ENCODE measurements at regions not wholly inside any gene's neighbourhood (a gene's known extent, or its start where the extent isn't known, plus 50 kb on each side); places are given as distances from the start of the nearest gene placed in this dataset.

DNA sequence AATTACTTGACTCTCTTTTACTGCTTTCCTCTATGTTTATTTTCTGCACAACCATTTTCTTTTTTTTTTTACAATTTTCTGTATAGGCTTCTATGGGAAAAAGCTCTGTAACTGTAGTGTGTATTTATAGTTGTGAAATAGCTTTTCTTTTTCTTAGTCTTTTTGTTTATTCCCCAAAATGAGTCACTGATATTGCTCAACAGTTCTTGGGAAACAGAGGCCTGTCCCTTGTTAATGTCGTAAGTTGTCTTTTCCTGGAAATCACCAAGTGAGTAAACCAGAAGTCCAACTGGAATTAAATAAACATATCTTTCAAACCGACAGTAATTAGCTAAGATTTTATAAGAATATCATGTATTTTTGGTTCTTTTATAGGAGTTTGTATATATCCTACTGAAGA lies 325.1 kb upstream of the PRR16 start (continued):
- TF ChIP-seq, protein P1, sequence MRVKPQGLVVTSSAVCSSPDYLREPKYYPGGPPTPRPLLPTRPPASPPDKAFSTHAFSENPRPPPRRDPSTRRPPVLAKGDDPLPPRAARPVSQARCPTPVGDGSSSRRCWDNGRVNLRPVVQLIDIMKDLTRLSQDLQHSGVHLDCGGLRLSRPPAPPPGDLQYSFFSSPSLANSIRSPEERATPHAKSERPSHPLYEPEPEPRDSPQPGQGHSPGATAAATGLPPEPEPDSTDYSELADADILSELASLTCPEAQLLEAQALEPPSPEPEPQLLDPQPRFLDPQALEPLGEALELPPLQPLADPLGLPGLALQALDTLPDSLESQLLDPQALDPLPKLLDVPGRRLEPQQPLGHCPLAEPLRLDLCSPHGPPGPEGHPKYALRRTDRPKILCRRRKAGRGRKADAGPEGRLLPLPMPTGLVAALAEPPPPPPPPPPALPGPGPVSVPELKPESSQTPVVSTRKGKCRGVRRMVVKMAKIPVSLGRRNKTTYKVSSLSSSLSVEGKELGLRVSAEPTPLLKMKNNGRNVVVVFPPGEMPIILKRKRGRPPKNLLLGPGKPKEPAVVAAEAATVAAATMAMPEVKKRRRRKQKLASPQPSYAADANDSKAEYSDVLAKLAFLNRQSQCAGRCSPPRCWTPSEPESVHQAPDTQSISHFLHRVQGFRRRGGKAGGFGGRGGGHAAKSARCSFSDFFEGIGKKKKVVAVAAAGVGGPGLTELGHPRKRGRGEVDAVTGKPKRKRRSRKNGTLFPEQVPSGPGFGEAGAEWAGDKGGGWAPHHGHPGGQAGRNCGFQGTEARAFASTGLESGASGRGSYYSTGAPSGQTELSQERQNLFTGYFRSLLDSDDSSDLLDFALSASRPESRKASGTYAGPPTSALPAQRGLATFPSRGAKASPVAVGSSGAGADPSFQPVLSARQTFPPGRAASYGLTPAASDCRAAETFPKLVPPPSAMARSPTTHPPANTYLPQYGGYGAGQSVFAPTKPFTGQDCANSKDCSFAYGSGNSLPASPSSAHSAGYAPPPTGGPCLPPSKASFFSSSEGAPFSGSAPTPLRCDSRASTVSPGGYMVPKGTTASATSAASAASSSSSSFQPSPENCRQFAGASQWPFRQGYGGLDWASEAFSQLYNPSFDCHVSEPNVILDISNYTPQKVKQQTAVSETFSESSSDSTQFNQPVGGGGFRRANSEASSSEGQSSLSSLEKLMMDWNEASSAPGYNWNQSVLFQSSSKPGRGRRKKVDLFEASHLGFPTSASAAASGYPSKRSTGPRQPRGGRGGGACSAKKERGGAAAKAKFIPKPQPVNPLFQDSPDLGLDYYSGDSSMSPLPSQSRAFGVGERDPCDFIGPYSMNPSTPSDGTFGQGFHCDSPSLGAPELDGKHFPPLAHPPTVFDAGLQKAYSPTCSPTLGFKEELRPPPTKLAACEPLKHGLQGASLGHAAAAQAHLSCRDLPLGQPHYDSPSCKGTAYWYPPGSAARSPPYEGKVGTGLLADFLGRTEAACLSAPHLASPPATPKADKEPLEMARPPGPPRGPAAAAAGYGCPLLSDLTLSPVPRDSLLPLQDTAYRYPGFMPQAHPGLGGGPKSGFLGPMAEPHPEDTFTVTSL (CRISPR knock-in tag; IDR thresholded peaks at IDR 0.05; ENCODE audit: borderline replicate concordance): peak; percentile 88; the same call in 1 of the 2 replicates
- TF ChIP-seq, protein P2, sequence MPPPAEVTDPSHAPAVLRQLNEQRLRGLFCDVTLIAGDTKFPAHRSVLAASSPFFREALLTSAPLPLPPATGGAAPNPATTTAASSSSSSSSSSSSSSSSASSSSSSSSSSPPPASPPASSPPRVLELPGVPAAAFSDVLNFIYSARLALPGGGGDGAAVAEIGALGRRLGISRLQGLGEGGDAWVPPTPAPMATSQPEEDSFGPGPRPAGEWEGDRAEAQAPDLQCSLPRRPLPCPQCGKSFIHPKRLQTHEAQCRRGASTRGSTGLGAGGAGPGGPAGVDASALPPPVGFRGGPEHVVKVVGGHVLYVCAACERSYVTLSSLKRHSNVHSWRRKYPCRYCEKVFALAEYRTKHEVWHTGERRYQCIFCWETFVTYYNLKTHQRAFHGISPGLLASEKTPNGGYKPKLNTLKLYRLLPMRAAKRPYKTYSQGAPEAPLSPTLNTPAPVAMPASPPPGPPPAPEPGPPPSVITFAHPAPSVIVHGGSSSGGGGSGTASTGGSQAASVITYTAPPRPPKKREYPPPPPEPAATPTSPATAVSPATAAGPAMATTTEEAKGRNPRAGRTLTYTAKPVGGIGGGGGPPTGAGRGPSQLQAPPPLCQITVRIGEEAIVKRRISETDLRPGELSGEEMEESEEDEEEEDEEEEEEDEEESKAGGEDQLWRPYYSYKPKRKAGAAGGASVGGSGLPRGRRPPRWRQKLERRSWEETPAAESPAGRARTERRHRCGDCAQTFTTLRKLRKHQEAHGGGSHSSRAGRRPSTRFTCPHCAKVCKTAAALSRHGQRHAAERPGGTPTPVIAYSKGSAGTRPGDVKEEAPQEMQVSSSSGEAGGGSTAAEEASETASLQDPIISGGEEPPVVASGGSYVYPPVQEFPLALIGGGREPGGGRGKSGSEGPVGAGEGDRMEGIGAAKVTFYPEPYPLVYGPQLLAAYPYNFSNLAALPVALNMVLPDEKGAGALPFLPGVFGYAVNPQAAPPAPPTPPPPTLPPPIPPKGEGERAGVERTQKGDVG (CRISPR knock-in tag; IDR thresholded peaks at IDR 0.05; ENCODE audit: borderline replicate concordance): no peak
- TF ChIP-seq ZNF331 (CRISPR knock-in tag; IDR thresholded peaks at IDR 0.05): 0 out of 2 replicates have a peak, but pooled peaks have one; percentile 20
- TF ChIP-seq HMG20A (CRISPR knock-in tag; IDR thresholded peaks at IDR 0.05; ENCODE audit: borderline replicate concordance): peak; percentile 92
- TF ChIP-seq MAFG (CRISPR knock-in tag; IDR thresholded peaks at IDR 0.05): no peak
- peak; percentile 56 for TF ChIP-seq THAP11 (CRISPR knock-in tag; IDR thresholded peaks at IDR 0.05)
- TF ChIP-seq, protein P3, sequence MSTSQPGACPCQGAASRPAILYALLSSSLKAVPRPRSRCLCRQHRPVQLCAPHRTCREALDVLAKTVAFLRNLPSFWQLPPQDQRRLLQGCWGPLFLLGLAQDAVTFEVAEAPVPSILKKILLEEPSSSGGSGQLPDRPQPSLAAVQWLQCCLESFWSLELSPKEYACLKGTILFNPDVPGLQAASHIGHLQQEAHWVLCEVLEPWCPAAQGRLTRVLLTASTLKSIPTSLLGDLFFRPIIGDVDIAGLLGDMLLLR (CRISPR knock-in tag; IDR thresholded peaks at IDR 0.05): no peak
- peak; percentile 31; the same call in 1 of the 2 replicates for TF ChIP-seq TCF7 (IDR thresholded peaks at IDR 0.05; ENCODE audit: low read depth)
- TF ChIP-seq, protein P4, sequence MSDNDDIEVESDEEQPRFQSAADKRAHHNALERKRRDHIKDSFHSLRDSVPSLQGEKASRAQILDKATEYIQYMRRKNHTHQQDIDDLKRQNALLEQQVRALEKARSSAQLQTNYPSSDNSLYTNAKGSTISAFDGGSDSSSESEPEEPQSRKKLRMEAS (IDR thresholded peaks at IDR 0.05): no peak
- TF ChIP-seq FOXJ3 (CRISPR knock-in tag; IDR thresholded peaks at IDR 0.05; ENCODE audit: borderline replicate concordance): peak; percentile 34; the same call in 1 of the 2 replicates
- TF ChIP-seq ERF (CRISPR knock-in tag; IDR thresholded peaks at IDR 0.05): no peak
- peak; percentile 70 for TF ChIP-seq RARA (CRISPR knock-in tag; IDR thresholded peaks at IDR 0.05)
- TF ChIP-seq, protein P5, sequence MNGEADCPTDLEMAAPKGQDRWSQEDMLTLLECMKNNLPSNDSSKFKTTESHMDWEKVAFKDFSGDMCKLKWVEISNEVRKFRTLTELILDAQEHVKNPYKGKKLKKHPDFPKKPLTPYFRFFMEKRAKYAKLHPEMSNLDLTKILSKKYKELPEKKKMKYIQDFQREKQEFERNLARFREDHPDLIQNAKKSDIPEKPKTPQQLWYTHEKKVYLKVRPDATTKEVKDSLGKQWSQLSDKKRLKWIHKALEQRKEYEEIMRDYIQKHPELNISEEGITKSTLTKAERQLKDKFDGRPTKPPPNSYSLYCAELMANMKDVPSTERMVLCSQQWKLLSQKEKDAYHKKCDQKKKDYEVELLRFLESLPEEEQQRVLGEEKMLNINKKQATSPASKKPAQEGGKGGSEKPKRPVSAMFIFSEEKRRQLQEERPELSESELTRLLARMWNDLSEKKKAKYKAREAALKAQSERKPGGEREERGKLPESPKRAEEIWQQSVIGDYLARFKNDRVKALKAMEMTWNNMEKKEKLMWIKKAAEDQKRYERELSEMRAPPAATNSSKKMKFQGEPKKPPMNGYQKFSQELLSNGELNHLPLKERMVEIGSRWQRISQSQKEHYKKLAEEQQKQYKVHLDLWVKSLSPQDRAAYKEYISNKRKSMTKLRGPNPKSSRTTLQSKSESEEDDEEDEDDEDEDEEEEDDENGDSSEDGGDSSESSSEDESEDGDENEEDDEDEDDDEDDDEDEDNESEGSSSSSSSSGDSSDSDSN (CRISPR knock-in tag; IDR thresholded peaks at IDR 0.05): no peak
- TF ChIP-seq ZNF136 (CRISPR knock-in tag; IDR thresholded peaks at IDR 0.05; ENCODE audit: low read depth): no peak
- TF ChIP-seq ZSCAN9 (CRISPR knock-in tag; IDR thresholded peaks at IDR 0.05; ENCODE audit: borderline replicate concordance): 0 out of 2 replicates have a peak, but pooled peaks have one; percentile 53
- no peak for TF ChIP-seq PCBP2 (optimal IDR thresholded peaks at IDR 0.05; ENCODE audit: low read depth, low read length, poor library complexity, severe bottlenecking)
- TF ChIP-seq NFKBIZ (CRISPR knock-in tag; IDR thresholded peaks at IDR 0.05): peak; percentile 70; the same call in 1 of the 2 replicates
- no peak for TF ChIP-seq NFYB (CRISPR knock-in tag; IDR thresholded peaks at IDR 0.05)
- TF ChIP-seq RBFOX2 (IDR thresholded peaks at IDR 0.05; ENCODE audit: low read depth, low read length): no peak

Data from HepG2 (cell line).